ENCODE measurements at regions not wholly inside any gene's neighbourhood (a gene's known extent, or its start where the extent isn't known, plus 50 kb on each side); places are given as distances from the start of the nearest gene placed in this dataset.

DNA sequence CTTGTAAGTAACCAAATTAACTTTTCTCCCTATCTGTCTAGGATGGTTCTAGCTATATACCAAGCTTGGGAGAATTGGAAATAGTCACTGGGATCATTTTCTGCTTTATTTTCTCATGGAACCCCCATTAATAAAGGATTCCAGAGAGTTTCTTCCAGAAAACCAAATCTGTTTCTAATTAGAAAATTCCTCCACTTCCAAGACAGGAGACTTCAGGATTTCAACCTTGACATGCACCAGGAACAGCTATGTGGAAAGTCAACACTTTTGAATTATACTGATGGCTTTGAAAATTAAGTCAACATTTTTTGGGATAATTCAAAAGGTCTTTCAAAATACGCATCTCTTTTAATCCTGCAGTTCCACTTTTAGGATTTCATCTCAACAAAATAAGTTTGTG, 138.3 kb downstream of the MEX3B start:
- DNase-seq, result no peak
- no peak overlapping the region for H3K27ac Mint-ChIP-seq (ENCODE audit: unreplicated experiment)
- TF ChIP-seq, protein P1, sequence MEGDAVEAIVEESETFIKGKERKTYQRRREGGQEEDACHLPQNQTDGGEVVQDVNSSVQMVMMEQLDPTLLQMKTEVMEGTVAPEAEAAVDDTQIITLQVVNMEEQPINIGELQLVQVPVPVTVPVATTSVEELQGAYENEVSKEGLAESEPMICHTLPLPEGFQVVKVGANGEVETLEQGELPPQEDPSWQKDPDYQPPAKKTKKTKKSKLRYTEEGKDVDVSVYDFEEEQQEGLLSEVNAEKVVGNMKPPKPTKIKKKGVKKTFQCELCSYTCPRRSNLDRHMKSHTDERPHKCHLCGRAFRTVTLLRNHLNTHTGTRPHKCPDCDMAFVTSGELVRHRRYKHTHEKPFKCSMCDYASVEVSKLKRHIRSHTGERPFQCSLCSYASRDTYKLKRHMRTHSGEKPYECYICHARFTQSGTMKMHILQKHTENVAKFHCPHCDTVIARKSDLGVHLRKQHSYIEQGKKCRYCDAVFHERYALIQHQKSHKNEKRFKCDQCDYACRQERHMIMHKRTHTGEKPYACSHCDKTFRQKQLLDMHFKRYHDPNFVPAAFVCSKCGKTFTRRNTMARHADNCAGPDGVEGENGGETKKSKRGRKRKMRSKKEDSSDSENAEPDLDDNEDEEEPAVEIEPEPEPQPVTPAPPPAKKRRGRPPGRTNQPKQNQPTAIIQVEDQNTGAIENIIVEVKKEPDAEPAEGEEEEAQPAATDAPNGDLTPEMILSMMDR (IDR thresholded peaks at IDR 0.05; ENCODE audit: partially characterized antibody, unreplicated experiment), result no peak
- H3K4me3 Mint-ChIP-seq (ENCODE audit: unreplicated experiment), result no peak overlapping the region
- no peaks in the 10 kb centered on the region for H3K36me3 Mint-ChIP-seq (ENCODE audit: unreplicated experiment)
- H3K9me3 Mint-ChIP-seq (ENCODE audit: unreplicated experiment), result no peaks in the 10 kb centered on the region
- peaks cover 10% of the 10 kb centered on the region for H3K4me1 Mint-ChIP-seq (ENCODE audit: low read depth, unreplicated experiment)
- H3K27me3 Mint-ChIP-seq (ENCODE audit: unreplicated experiment), result no peaks in the 10 kb centered on the region

- no peaks in the 10 kb centered on the region for H3K27me3 Mint-ChIP-seq (ENCODE audit: unreplicated experiment)
Observed at GRCh38 chr15:81905889-81906288, 139.9 kb downstream of the MEX3B start.

GRCh38 chr15:81901319-81901718, 144.5 kb downstream of the MEX3B start:
- Mint-ChIP-seq H3K27ac (ENCODE audit: unreplicated experiment) (no peak overlapping the region), H3K27me3 (ENCODE audit: unreplicated experiment) (peaks cover 1% of the 10 kb centered on the region), H3K36me3 (ENCODE audit: unreplicated experiment) (no peaks in the 10 kb centered on the region), H3K4me3 (ENCODE audit: unreplicated experiment) (no peak overlapping the region), H3K4me1 (ENCODE audit: low read depth, unreplicated experiment) (peaks cover 10% of the 10 kb centered on the region), H3K9me3 (ENCODE audit: unreplicated experiment) (no peaks in the 10 kb centered on the region)
- TF ChIP-seq, protein P1 (IDR thresholded peaks at IDR 0.05; ENCODE audit: partially characterized antibody, unreplicated experiment), result no peak
- DNase-seq, result no peak

More at GRCh38 chr15:81905889-81906288, 139.9 kb downstream of the MEX3B start:
- DNase-seq, result no peak
- H3K4me1 Mint-ChIP-seq (ENCODE audit: low read depth, unreplicated experiment), result peaks cover 6% of the 10 kb centered on the region
- H3K9me3 Mint-ChIP-seq (ENCODE audit: unreplicated experiment), result no peaks in the 10 kb centered on the region
- no peak overlapping the region for H3K4me3 Mint-ChIP-seq (ENCODE audit: unreplicated experiment)
- no peaks in the 10 kb centered on the region for H3K36me3 Mint-ChIP-seq (ENCODE audit: unreplicated experiment)
- TF ChIP-seq, protein P1 (IDR thresholded peaks at IDR 0.05; ENCODE audit: partially characterized antibody, unreplicated experiment), result no peak
- H3K27ac Mint-ChIP-seq (ENCODE audit: unreplicated experiment), result no peak overlapping the region

- TF ChIP-seq, protein P1 (IDR thresholded peaks at IDR 0.05; ENCODE audit: partially characterized antibody, unreplicated experiment), result no peak
- peaks cover 10% of the 10 kb centered on the region for H3K4me1 Mint-ChIP-seq (ENCODE audit: low read depth, unreplicated experiment)
- DNase-seq, result no peak
- H3K9me3 Mint-ChIP-seq (ENCODE audit: unreplicated experiment), result no peaks in the 10 kb centered on the region
- no peak overlapping the region for H3K27ac Mint-ChIP-seq (ENCODE audit: unreplicated experiment)
- no peaks in the 10 kb centered on the region for H3K36me3 Mint-ChIP-seq (ENCODE audit: unreplicated experiment)
- peaks cover 1% of the 10 kb centered on the region for H3K27me3 Mint-ChIP-seq (ENCODE audit: unreplicated experiment)
- no peak overlapping the region for H3K4me3 Mint-ChIP-seq (ENCODE audit: unreplicated experiment)
Observed at GRCh38 chr15:81899730-81900129, 146.1 kb downstream of the MEX3B start.

- Mint-ChIP-seq H3K27me3 (ENCODE audit: unreplicated experiment) (peaks cover 1% of the 10 kb centered on the region), H3K4me1 (ENCODE audit: low read depth, unreplicated experiment) (peaks cover 14% of the 10 kb centered on the region), H3K9me3 (ENCODE audit: unreplicated experiment) (no peaks in the 10 kb centered on the region), H3K4me3 (ENCODE audit: unreplicated experiment) (no peak overlapping the region), H3K36me3 (ENCODE audit: unreplicated experiment) (no peaks in the 10 kb centered on the region), H3K27ac (ENCODE audit: unreplicated experiment) (no peak overlapping the region)
- TF ChIP-seq, protein P1 (IDR thresholded peaks at IDR 0.05; ENCODE audit: partially characterized antibody, unreplicated experiment), result no peak
- DNase-seq, result no peak
Observed at GRCh38 chr15:81899024-81899423, 146.8 kb downstream of the MEX3B start.

Measured in glutamatergic neuron (in vitro differentiated cells).